SU-DHL-6 (cell line): ENCODE measurements at regions not wholly inside any gene's neighbourhood (a gene's known extent, or its start where the extent isn't known, plus 50 kb on each side); places are given as distances from the start of the nearest gene placed in this dataset.

Experiments used
- EZH2phosphoT487 ChIP-seq: fragments of 200-600 bp; sonication (generic), shearing (Covaris generic); conservative IDR thresholded peaks from 2 replicates; pipeline ENCODE4 v1.6.1; 2018; ENCODE audit warnings: mild to moderate bottlenecking, antibody characterized with exemption, low read length, moderate library complexity, mixed read lengths
- TF ChIP-seq, protein P1 (sequence below): fragments of 200-600 bp; sonication (generic); IDR thresholded peaks from one replicate; pipeline ENCODE4 v1.5.1; 2017; ENCODE audit warnings: antibody characterized with exemption, mild to moderate bottlenecking, low read length, moderate library complexity; ENCODE audit not compliant: insufficient read depth, poor library complexity, severe bottlenecking

DNA sequence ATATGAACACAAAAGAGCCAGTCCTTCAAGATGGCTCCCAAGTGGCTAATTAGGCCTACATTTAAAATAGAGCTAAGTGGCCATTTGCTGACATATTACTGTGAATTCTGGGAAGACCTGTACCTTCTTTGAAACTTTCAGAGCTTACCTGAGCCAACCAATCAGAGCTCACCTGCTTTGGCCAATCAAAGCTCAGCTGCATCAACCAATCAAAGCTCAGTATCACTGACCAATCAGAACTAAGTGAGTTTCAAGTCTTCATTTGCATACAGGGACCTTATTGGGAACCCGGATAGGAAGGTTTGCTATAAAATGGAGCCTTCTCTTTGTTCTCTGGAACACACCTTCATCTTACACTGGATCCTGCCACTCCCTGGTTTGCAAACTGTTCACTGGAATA is 63.7 kb downstream of the FOXL1 start:
- TF ChIP-seq, protein P1, sequence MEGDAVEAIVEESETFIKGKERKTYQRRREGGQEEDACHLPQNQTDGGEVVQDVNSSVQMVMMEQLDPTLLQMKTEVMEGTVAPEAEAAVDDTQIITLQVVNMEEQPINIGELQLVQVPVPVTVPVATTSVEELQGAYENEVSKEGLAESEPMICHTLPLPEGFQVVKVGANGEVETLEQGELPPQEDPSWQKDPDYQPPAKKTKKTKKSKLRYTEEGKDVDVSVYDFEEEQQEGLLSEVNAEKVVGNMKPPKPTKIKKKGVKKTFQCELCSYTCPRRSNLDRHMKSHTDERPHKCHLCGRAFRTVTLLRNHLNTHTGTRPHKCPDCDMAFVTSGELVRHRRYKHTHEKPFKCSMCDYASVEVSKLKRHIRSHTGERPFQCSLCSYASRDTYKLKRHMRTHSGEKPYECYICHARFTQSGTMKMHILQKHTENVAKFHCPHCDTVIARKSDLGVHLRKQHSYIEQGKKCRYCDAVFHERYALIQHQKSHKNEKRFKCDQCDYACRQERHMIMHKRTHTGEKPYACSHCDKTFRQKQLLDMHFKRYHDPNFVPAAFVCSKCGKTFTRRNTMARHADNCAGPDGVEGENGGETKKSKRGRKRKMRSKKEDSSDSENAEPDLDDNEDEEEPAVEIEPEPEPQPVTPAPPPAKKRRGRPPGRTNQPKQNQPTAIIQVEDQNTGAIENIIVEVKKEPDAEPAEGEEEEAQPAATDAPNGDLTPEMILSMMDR: no peak
- no peak for TF ChIP-seq EZH2phosphoT487
